H9 (cell line): ENCODE measurements at regions not wholly inside any gene's neighbourhood (a gene's known extent, or its start where the extent isn't known, plus 50 kb on each side); places are given as distances from the start of the nearest gene placed in this dataset.

Experiments
- DNase-seq: peaks from one replicate; pipeline ENCODE4 v3.0.0-alpha.2; 2017
- H2AFZ ChIP-seq: one replicate; pipeline ENCODE4 v1.6.1; 2013; ENCODE audit warnings: mild to moderate bottlenecking, low read length, control low read depth, moderate library complexity
- H2AK5ac ChIP-seq: 2 replicates; pipeline ENCODE4 v1.6.1; 2013; ENCODE audit warnings: low read length, control low read depth, mixed read lengths; ENCODE audit not compliant: insufficient read length
- H2BK120ac ChIP-seq: one replicate; pipeline ENCODE4 v1.6.1; 2013; ENCODE audit warnings: low read depth, mild to moderate bottlenecking, low read length, control low read depth, inconsistent platforms; ENCODE audit not compliant: poor library complexity, severe bottlenecking
- H2BK12ac ChIP-seq: 2 replicates; pipeline ENCODE4 v1.6.1; 2013; ENCODE audit warnings: low read length, control low read depth, mixed read lengths, low read depth; ENCODE audit not compliant: insufficient read length
- H2BK15ac ChIP-seq: 2 replicates; pipeline ENCODE4 v1.6.1; 2013; ENCODE audit warnings: low read depth, low read length, control low read depth
- H2BK20ac ChIP-seq: one replicate; pipeline ENCODE4 v1.6.1; 2013; ENCODE audit warnings: low read depth, mild to moderate bottlenecking, low read length, control low read depth, inconsistent platforms; ENCODE audit not compliant: poor library complexity, severe bottlenecking
- H2BK5ac ChIP-seq: 2 replicates; pipeline ENCODE4 v1.6.1; 2013; ENCODE audit warnings: low read length, control low read depth, mixed read lengths; ENCODE audit not compliant: insufficient read length
- H3K14ac ChIP-seq: 2 replicates; pipeline ENCODE4 v1.6.1; 2013; ENCODE audit warnings: low read length, control low read depth; ENCODE audit not compliant: insufficient read depth
- H3K18ac ChIP-seq: 2 replicates; pipeline ENCODE4 v1.6.1; 2013; ENCODE audit warnings: low read depth, mild to moderate bottlenecking, mixed read lengths, low read length, control low read depth; ENCODE audit not compliant: insufficient read length
- H3K23ac ChIP-seq: 2 replicates; pipeline ENCODE4 v1.6.1; 2013; ENCODE audit warnings: low read length, control low read depth, mixed read lengths, low read depth; ENCODE audit not compliant: insufficient read length
- H3K23me2 ChIP-seq: 2 replicates; pipeline ENCODE4 v1.6.1; 2013; ENCODE audit warnings: low read depth, mild to moderate bottlenecking, mixed read lengths, low read length, control low read depth; ENCODE audit not compliant: insufficient read length, poor library complexity, severe bottlenecking
- H3K27ac ChIP-seq: 2 replicates; pipeline ENCODE4 v1.5.1; 2013; ENCODE audit warnings: low read length, control low read depth, mixed read lengths, low read depth; ENCODE audit not compliant: insufficient read length
- H3K27me3 ChIP-seq: 2 replicates; pipeline ENCODE4 v1.6.1; 2013; ENCODE audit warnings: low read length, control low read depth, inconsistent platforms; ENCODE audit not compliant: insufficient read depth
- H3K4ac ChIP-seq: 2 replicates; pipeline ENCODE4 v1.6.1; 2013; ENCODE audit warnings: low read depth, mild to moderate bottlenecking, control low read depth, inconsistent platforms, low read length, moderate library complexity
- H3K4me1 ChIP-seq: 2 replicates; pipeline ENCODE4 v1.6.1; 2013; ENCODE audit warnings: low read length, control low read depth, inconsistent platforms; ENCODE audit not compliant: insufficient read depth
- H3K4me2 ChIP-seq: 2 replicates; pipeline ENCODE4 v1.6.1; 2013; ENCODE audit warnings: low read length, control low read depth, mixed read lengths; ENCODE audit not compliant: insufficient read length, insufficient read depth
- H3K56ac ChIP-seq: 2 replicates; pipeline ENCODE4 v1.6.1; 2013; ENCODE audit warnings: low read depth, mild to moderate bottlenecking, mixed read lengths, low read length, control low read depth; ENCODE audit not compliant: insufficient read length
- H3K79me1 ChIP-seq: 2 replicates; pipeline ENCODE4 v1.6.1; 2013; ENCODE audit warnings: low read depth, mild to moderate bottlenecking, moderate library complexity, low read length, control low read depth, inconsistent platforms; ENCODE audit not compliant: insufficient read depth, poor library complexity, severe bottlenecking
- H3K79me2 ChIP-seq: 2 replicates; pipeline ENCODE4 v1.6.1; 2013; ENCODE audit warnings: low read length, control low read depth, inconsistent platforms; ENCODE audit not compliant: insufficient read depth
- H3K9ac ChIP-seq: 2 replicates; pipeline ENCODE4 v1.6.1; 2013; ENCODE audit warnings: low read length, control low read depth, mixed read lengths; ENCODE audit not compliant: insufficient read length; ENCODE audit errors: extremely low read depth
- H3K9me3 ChIP-seq: one replicate; pipeline ENCODE4 v1.6.1; 2013; ENCODE audit warnings: low read depth, low read length, inconsistent platforms; ENCODE audit not compliant: control insufficient read depth
- H3T11ph ChIP-seq: one replicate; pipeline ENCODE4 v1.6.1; 2013; ENCODE audit warnings: mild to moderate bottlenecking, low read length, control low read depth, inconsistent platforms
- H4K20me1 ChIP-seq: one replicate; pipeline ENCODE4 v1.6.1; 2013; ENCODE audit not compliant: control insufficient read depth, insufficient read length, insufficient read depth
- H4K5ac ChIP-seq: 2 replicates; pipeline ENCODE4 v1.6.1; 2013; ENCODE audit warnings: low read depth, mild to moderate bottlenecking, mixed read lengths, low read length, control low read depth; ENCODE audit not compliant: insufficient read length
- H4K8ac ChIP-seq: replicated peaks from 2 replicates; pipeline ENCODE4 v1.6.1; 2013; ENCODE audit warnings: low read length, control low read depth, mixed read lengths, low read depth; ENCODE audit not compliant: insufficient read length
- H4K91ac ChIP-seq: 2 replicates; pipeline ENCODE4 v1.6.1; 2013; ENCODE audit warnings: low read depth, mild to moderate bottlenecking, moderate library complexity, mixed read lengths, low read length, control low read depth; ENCODE audit not compliant: insufficient read length
- H3K27ac Mint-ChIP-seq, 3 experiments: 2 replicates in 2 of 3; 3 replicates in 1 of 3; pipeline ENCODE4 v1.8.0; 2020 to 2021; ENCODE audit warnings: mixed read lengths in 3 of 3, mild to moderate bottlenecking in 1 of 3, moderate library complexity in 1 of 3
- H3K27me3 Mint-ChIP-seq: 2 replicates; pipeline ENCODE4 v1.8.0; 2021; ENCODE audit warnings: low read depth, mild to moderate bottlenecking, moderate library complexity, mixed read lengths
- H3K36me3 Mint-ChIP-seq, 3 experiments: 2 replicates in 2 of 3; 3 replicates in 1 of 3; pipeline ENCODE4 v1.8.0; 2020 to 2021; ENCODE audit warnings: low read depth in 3 of 3, mixed read lengths in 3 of 3; ENCODE audit not compliant: insufficient read depth in 1 of 3
- H3K4me1 Mint-ChIP-seq, 2 experiments: 2 replicates each; pipeline ENCODE4 v1.8.0; 2020; ENCODE audit warnings: mixed read lengths in 2 of 2
- H3K4me3 Mint-ChIP-seq, 2 experiments: 2 replicates in 1 of 2; 3 replicates in 1 of 2; pipeline ENCODE4 v1.8.0; 2020 to 2021; ENCODE audit warnings: mild to moderate bottlenecking in 2 of 2, mixed read lengths in 2 of 2, moderate library complexity in 1 of 2
- H3K9me3 Mint-ChIP-seq, 2 experiments: 2 replicates in 1 of 2; 3 replicates in 1 of 2; pipeline ENCODE4 v1.8.0; 2020; ENCODE audit warnings: mild to moderate bottlenecking in 2 of 2, mixed read lengths in 2 of 2, moderate library complexity in 1 of 2
- WGBS: extraction: QIAGEN DNeasy Blood & Tissue Kit; methylation state at CpG from one replicate; pipeline ENCODE4 v1.1.7; 2013; ENCODE audit warnings: missing lambda C conversion rate, low lambda C conversion rate, mixed read lengths; ENCODE audit not compliant: insufficient read length; ENCODE audit errors: extremely low coverage; 5-methylcytosine and 5-hydroxymethylcytosine counted together
- TF ChIP-seq, protein P1 (sequence below): fragments of 200-600 bp; sonication (generic); conservative IDR thresholded peaks from 3 replicates; pipeline ENCODE4 v1.8.0; 2021; ENCODE audit warnings: antibody characterized with exemption, mild to moderate bottlenecking

DNA sequence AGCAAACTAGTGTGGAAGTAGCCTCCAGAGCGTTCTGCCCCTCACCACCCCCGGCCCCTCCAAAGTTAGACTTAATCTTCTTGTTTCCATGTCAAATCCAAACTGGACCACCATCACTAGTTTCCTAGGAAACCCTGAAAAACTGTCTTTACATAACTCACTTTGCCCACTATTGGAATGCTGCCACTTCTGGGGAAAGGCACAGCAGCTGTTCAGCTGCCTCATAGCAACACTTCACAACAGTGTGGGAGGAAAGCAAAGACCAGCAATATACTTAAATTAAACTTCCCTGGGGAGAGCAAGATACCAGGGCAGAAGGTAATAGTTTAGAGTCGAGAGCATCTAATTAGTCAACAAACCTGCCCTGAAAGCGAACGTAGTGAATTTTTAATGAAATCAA lies 452.2 kb downstream of the KCNJ2 start:
- no peak overlapping the region for H3K27ac ChIP-seq
- no peak overlapping the region for H2AK5ac ChIP-seq
- no peak overlapping the region for H3T11ph ChIP-seq
- H3K9ac ChIP-seq, result no peak overlapping the region
- H2AFZ ChIP-seq, result no peak overlapping the region
- H2BK5ac ChIP-seq, result no peak overlapping the region
- H3K27me3 ChIP-seq, result no peaks in the 10 kb centered on the region
- H4K91ac ChIP-seq, result no peak overlapping the region
- H2BK15ac ChIP-seq, result no peak overlapping the region
- H3K23me2 ChIP-seq, result no peaks in the 10 kb centered on the region
- WGBS, result no CpG with 5 or more reads among the region's 5 CpGs
- no peaks in the 10 kb centered on the region for H3K36me3 Mint-ChIP-seq
- no peak overlapping the region for H3K4me2 ChIP-seq
- H2BK12ac ChIP-seq, result no peak overlapping the region
- H3K4me1 Mint-ChIP-seq, result peaks cover 3% of the 10 kb centered on the region in 2 experiments; a peak in 3 of 4 replicates
- H3K23ac ChIP-seq, result no peak overlapping the region
- H4K8ac ChIP-seq, result no peak overlapping the region
- no peaks in the 10 kb centered on the region for H3K9me3 Mint-ChIP-seq
- DNase-seq, result no peak
- H3K14ac ChIP-seq, result no peak overlapping the region
- H4K5ac ChIP-seq, result no peak overlapping the region
- no peak overlapping the region for H3K27ac Mint-ChIP-seq
- no peaks in the 10 kb centered on the region for H3K27me3 Mint-ChIP-seq
- no peak overlapping the region for H2BK20ac ChIP-seq
- no peak overlapping the region for H3K4ac ChIP-seq
- H3K79me2 ChIP-seq, result no peaks in the 10 kb centered on the region
- no peaks in the 10 kb centered on the region for H3K9me3 ChIP-seq
- no peaks in the 10 kb centered on the region for H4K20me1 ChIP-seq
- H2BK120ac ChIP-seq, result no peak overlapping the region
- no peak overlapping the region for H3K56ac ChIP-seq
- H3K4me1 ChIP-seq, result no peaks in the 10 kb centered on the region
- no peak overlapping the region for H3K4me3 Mint-ChIP-seq
- no peak overlapping the region for H3K18ac ChIP-seq
- H3K79me1 ChIP-seq, result no peaks in the 10 kb centered on the region
- TF ChIP-seq, protein P1, sequence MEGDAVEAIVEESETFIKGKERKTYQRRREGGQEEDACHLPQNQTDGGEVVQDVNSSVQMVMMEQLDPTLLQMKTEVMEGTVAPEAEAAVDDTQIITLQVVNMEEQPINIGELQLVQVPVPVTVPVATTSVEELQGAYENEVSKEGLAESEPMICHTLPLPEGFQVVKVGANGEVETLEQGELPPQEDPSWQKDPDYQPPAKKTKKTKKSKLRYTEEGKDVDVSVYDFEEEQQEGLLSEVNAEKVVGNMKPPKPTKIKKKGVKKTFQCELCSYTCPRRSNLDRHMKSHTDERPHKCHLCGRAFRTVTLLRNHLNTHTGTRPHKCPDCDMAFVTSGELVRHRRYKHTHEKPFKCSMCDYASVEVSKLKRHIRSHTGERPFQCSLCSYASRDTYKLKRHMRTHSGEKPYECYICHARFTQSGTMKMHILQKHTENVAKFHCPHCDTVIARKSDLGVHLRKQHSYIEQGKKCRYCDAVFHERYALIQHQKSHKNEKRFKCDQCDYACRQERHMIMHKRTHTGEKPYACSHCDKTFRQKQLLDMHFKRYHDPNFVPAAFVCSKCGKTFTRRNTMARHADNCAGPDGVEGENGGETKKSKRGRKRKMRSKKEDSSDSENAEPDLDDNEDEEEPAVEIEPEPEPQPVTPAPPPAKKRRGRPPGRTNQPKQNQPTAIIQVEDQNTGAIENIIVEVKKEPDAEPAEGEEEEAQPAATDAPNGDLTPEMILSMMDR, result no peak
